IPS-15b (cell line): ENCODE measurements at regions not wholly inside any gene's neighbourhood (a gene's known extent, or its start where the extent isn't known, plus 50 kb on each side); places are given as distances from the start of the nearest gene placed in this dataset.

Experiments used
- H3K27me3 ChIP-seq: one replicate; pipeline ENCODE4 v1.6.1; 2013; ENCODE audit warnings: low read length; ENCODE audit not compliant: control insufficient read depth, insufficient read depth
- H3K36me3 ChIP-seq: one replicate; pipeline ENCODE4 v1.6.1; 2013; ENCODE audit warnings: low read length; ENCODE audit not compliant: control insufficient read depth, insufficient read depth
- H3K4me1 ChIP-seq: one replicate; pipeline ENCODE4 v1.6.1; 2013; ENCODE audit warnings: mild to moderate bottlenecking, low read length; ENCODE audit not compliant: control insufficient read depth, insufficient read depth
- H3K4me3 ChIP-seq: one replicate; pipeline ENCODE4 v1.5.1; 2013; ENCODE audit warnings: low read depth, low read length
- H3K9ac ChIP-seq: one replicate; pipeline ENCODE4 v1.6.1; 2013; ENCODE audit warnings: low read depth, mild to moderate bottlenecking, low read length
- H3K9me3 ChIP-seq: one replicate; pipeline ENCODE4 v1.6.1; 2013; ENCODE audit warnings: mild to moderate bottlenecking, low read length; ENCODE audit not compliant: control insufficient read depth, insufficient read depth

DNA sequence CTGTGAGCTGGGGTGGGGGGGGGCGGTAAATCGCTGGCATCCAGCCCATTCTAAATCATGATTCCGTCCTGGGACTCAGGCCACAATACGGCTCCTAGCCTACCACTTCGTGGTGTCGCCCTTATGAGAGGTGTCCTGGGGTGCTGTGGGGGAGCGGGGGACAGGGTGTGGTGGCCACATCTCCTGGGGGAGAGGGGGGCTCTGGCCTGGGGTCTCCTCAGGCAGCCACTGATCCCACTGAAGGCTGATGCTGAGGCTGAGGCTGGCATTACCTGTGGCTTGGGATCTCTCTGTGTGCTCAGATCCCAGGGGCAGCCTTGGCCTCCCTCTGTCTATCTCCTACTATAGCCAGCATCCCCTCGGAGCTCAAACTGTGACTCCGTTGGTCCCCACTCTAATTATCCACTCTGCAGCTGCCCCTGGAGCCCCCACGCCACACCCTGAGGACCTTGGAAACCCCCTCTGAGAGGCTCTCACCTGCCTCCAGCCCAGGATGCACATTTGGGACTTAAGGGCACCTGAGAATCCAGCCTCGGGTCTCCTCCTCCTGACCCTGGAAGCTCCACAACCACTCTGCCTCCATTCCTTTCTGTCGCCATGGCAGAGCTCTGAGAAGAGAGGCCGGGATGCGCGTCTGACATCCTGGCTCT lies 249.3 kb upstream of the TCERG1L start:
- no peaks in the 10 kb centered on the region for H3K9me3 ChIP-seq
- no peaks in the 10 kb centered on the region for H3K27me3 ChIP-seq
- no peak overlapping the region for H3K4me3 ChIP-seq
- H3K36me3 ChIP-seq = no peaks in the 10 kb centered on the region
- no peak overlapping the region for H3K9ac ChIP-seq
- no peaks in the 10 kb centered on the region for H3K4me1 ChIP-seq

DNA sequence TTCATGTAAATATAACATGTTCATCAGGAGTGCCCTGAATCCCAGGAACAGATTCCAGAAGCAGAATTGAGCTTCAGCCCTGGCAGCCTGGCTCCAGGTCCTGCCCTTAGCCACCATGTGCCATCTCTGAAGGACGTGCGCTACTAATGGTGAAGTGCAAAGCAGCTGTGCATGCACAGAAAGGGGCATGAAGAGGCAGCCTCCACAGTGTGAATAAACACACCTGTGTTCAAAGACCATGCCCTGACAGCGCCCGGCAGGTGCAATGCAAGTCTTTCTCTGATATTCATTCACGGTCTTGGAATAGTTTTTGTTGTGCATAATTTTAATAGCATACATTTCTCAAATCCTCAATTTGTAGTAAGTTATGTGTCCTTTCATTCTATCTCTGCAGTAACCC lies 250.4 kb upstream of the TCERG1L start:
- no peaks in the 10 kb centered on the region for H3K27me3 ChIP-seq
- H3K9me3 ChIP-seq = no peaks in the 10 kb centered on the region
- H3K4me1 ChIP-seq = no peaks in the 10 kb centered on the region
- no peak overlapping the region for H3K4me3 ChIP-seq
- H3K9ac ChIP-seq = no peak overlapping the region
- H3K36me3 ChIP-seq = no peaks in the 10 kb centered on the region

DNA sequence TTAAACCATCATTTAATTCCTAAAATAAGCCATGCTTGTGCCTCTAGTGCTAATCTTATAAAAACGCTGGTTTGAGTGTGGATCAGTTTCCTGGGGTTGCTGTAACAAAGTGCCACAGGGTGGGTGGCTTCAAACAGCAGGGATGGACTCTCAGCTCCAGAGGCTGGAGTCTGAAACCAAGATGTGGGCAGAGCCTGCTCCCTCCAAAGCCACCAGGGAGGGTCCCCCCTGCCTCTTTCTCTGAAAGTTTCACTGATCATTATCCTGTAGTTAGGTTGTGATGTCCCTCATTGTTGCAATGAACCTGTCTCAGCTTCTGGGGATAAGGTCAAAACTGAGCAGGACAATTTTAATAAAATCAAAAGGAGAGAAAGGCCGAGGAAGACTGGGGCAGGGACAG lies 251.9 kb upstream of the TCERG1L start:
- Histone ChIP-seq H3K4me1 (no peaks in the 10 kb centered on the region), H3K9me3 (no peaks in the 10 kb centered on the region), H3K36me3 (no peaks in the 10 kb centered on the region), H3K27me3 (no peaks in the 10 kb centered on the region), H3K9ac (no peak overlapping the region), H3K4me3 (no peak overlapping the region)

DNA sequence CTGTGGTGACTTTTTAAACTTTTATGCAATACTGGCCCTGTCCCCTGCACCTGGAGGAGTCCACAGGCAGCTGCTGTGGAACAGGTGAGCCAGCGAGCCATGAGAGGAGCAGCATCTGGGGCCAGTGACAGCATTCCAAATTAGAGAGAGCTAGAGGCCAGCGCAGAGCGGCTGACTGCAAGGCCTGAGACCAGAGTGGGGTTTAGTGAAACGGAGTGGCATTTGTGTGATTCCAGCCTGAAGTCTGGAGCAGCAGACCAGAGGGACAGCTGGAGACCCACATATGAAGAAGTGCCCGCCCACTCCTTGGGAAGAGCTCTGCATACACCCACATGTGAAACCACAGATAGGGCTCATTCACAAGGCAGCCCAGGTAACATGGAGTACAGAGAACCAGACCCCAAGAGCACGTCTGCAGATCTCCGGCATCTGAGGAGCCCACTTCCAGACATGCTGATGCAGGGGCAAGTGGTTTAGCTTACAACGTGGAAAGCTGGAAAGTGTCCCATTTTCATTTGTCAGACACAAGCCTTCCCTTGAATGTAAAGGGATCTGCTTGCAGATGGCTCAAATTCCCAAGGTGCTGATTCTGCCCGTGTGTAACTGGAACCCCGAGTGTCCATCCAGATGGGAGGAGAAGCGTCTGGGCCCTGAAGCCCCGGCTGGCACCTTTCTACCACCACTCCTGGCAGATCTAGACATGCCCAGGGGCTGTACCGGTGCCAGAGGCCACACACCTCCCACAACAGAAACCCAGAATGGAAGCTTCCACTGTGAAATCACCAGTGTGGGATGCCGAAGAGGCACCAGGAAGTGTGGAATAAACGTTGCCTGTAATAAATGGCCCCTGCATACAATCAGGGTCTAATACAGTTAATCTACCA lies 256.0 kb upstream of the TCERG1L start:
- Histone ChIP-seq H3K9ac (no peak overlapping the region), H3K27me3 (no peaks in the 10 kb centered on the region), H3K36me3 (no peaks in the 10 kb centered on the region), H3K9me3 (no peaks in the 10 kb centered on the region), H3K4me3 (no peak overlapping the region), H3K4me1 (no peaks in the 10 kb centered on the region)

DNA sequence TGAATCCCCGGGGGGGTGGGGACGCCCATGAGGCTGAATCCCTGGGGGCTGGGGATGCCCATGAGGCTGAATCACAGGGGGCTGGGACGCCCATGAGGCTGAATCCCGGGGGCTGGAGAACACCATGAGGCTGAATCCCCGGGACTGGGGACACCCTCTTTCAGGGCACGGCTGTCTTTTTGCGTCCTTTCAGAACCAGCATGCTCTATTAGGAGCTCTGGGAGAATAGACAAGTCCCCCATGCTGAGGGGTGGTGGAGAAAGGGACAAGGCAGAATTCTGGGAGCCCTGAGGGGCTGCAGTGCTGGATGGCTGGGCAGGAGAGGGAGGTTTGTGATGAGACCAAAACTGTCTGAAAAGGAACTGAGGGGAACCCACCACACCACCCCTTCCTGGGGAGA lies 257.3 kb upstream of the TCERG1L start:
- Histone ChIP-seq H3K4me3 (no peak overlapping the region), H3K9ac (no peak overlapping the region), H3K27me3 (no peaks in the 10 kb centered on the region), H3K9me3 (no peaks in the 10 kb centered on the region), H3K36me3 (no peaks in the 10 kb centered on the region), H3K4me1 (no peaks in the 10 kb centered on the region)

DNA sequence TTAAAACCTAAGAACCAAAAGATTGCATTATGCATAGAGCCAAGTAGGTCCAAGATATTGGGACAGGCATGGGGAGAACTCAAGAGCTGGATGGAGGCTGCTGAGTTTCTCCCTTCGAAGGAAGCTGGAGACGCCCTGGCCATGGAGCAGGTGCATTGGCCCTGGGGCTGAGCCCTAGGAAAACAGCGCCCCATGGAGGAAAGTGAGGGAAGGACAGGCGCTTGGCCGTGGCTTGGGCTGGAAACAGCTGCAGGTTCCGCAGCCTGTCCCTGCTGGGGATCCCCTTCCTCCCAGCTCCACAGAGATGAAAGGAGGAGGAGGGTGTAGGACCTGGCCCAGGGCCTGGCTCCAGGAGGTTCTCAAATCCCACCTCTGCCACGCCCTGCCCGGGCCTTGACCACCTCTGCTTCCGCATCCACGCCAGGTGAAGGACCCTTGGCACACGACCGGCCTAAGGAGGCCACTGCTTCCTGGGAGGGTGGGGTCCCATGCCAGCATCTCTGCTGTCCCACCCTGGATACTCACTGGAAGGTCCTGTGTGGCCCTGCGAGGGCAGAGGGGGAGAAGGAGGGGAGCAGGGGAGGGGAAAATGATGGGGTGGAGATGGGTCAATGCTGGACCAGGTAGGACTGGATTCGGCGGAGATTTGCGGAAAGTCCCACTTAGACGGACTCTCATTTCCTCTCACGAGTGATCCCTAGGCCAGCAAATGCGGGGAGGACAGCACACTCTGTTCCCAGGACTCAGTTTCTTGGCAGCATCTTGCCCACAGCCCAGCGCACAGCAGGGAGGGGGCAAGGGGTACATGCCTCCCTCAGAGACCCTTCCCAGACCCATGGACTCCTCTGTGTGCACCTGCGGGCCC lies 258.6 kb upstream of the TCERG1L start:
- Histone ChIP-seq H3K4me1 (no peaks in the 10 kb centered on the region), H3K9ac (no peak overlapping the region), H3K36me3 (no peaks in the 10 kb centered on the region), H3K9me3 (no peaks in the 10 kb centered on the region), H3K4me3 (no peak overlapping the region), H3K27me3 (no peaks in the 10 kb centered on the region)

DNA sequence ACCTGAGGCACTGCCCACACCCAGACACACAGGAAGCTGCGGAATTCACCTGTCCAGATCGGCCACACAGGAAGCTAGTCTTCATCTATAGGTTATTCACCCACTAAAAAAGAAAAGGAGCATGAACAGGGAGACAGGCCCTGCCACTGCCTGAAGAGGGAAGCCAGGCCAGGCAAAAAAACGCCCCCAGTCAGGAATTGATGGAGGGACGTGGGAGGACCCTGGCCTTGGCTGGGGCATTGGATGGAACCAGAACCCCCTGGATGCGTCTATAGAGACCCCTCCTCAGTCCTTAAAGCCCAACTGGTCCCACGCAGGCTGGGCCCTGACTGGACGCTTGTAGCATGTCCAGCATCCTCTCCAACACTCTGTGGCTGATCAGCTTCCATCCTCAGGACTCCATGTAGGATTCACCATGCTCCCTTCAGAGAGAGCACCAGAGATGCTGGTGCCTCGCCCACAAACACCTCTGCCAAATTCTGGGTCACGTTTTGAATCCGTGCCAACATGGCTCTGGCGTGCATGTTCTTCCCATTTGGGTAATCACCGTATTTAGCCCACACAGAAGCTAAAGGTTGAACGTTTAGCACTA lies 259.3 kb upstream of the TCERG1L start:
- Histone ChIP-seq H3K27me3 (no peaks in the 10 kb centered on the region), H3K4me1 (no peaks in the 10 kb centered on the region), H3K9ac (no peak overlapping the region), H3K36me3 (no peaks in the 10 kb centered on the region), H3K9me3 (no peaks in the 10 kb centered on the region), H3K4me3 (no peak overlapping the region)

DNA sequence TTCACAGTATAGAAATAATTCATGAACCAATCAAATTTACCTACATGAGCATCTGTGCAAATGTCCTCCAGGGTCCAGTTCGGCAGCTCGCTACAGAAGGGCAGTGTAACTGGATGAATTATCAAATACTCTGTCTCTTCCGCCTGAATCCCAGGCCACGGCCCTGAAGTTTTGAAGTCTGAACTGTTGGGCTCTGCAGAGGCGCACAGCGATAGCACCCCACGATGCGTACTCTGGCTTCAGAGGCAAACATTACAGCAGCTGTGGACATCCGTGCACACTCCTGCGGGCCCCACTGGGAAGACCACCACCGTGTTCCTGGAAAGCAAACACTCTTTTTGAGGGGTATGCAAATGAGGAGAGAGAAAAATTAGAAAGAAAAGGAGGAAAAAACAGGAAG lies 259.8 kb upstream of the TCERG1L start:
- H3K4me1 ChIP-seq = no peaks in the 10 kb centered on the region
- H3K27me3 ChIP-seq = no peaks in the 10 kb centered on the region
- no peak overlapping the region for H3K4me3 ChIP-seq
- H3K9me3 ChIP-seq = no peaks in the 10 kb centered on the region
- H3K36me3 ChIP-seq = no peaks in the 10 kb centered on the region
- H3K9ac ChIP-seq = no peak overlapping the region

DNA sequence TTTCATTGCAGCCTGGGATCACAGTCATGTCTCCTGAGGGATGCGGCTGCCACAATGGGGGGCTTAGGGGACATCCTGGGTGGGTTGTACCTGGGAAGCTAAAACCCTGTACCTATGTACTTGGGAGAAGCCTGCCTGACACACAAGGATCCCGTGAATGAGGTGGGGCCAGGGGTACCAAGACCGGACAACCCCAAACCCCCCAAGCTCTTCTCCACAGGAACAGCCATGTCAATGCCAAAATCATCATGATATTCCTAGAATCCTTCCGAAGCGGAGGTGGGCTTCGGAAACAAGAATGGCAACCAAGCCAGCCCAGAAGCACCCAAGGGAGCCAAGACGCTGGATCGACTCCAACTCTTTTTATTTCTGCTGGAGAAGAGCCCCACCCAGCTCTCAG lies 260.3 kb upstream of the TCERG1L start:
- Histone ChIP-seq H3K4me3 (no peak overlapping the region), H3K36me3 (no peaks in the 10 kb centered on the region), H3K9me3 (no peaks in the 10 kb centered on the region), H3K4me1 (no peaks in the 10 kb centered on the region), H3K9ac (no peak overlapping the region), H3K27me3 (no peaks in the 10 kb centered on the region)

DNA sequence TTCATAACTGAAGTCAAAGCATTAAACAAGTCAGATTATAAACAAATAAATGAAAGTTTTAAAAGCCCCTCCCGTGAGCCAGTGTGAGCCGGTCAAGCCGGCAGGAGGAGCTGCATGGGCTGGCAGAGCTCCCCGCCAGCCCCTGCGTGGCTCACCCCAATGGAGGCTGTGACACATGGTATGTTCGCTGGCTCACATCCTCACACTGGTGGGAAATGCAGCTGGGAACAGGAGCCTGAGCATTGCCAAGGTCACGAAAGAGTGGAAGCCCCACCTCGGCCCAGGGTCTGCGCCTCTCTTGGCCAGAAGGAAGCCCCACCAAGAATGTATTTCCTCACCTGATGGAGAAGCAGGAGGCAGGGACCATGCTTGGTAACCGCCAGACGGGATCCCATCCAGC lies 261.7 kb upstream of the TCERG1L start:
- Histone ChIP-seq H3K36me3 (no peaks in the 10 kb centered on the region), H3K9ac (no peak overlapping the region), H3K9me3 (no peaks in the 10 kb centered on the region), H3K4me1 (no peaks in the 10 kb centered on the region), H3K4me3 (no peak overlapping the region), H3K27me3 (no peaks in the 10 kb centered on the region)

DNA sequence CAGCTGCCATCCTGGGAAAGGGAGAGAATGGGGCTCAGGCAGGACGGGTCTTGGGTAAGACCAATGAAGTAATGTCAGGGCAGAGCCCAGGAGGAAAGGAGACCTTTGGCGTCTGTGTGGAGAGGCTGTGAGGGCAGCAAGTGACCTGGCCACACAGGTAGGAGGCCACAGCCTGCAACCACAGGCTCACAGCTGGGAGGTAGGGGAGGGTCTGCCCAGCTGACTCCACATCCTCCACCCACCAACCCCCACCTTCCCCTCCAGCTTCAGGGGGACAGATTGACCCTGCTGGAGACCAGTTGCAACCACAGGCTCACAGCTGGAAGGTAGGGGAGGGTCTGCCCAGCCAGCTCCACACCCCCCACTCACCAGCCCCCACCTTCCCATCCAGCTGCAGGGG lies 262.2 kb upstream of the TCERG1L start:
- Histone ChIP-seq H3K27me3 (no peaks in the 10 kb centered on the region), H3K9me3 (no peaks in the 10 kb centered on the region), H3K4me3 (no peak overlapping the region), H3K4me1 (no peaks in the 10 kb centered on the region), H3K36me3 (no peaks in the 10 kb centered on the region), H3K9ac (no peak overlapping the region)
